LNCaP clone FGC (cell line): ENCODE measurements at regions not wholly inside any gene's neighbourhood (a gene's known extent, or its start where the extent isn't known, plus 50 kb on each side); places are given as distances from the start of the nearest gene placed in this dataset.

ENCODE experiments used
- DNase-seq: peaks from one replicate; pipeline ENCODE4 v3.0.0-alpha.2; 2011; ENCODE audit warnings: low read depth
- H3K4me3 ChIP-seq: 2 replicates; pipeline ENCODE4 v1.5.1; 2011; ENCODE audit warnings: mild to moderate bottlenecking, low read depth, low read length, control low read depth
- CTCF ChIP-seq: IDR thresholded peaks from 2 replicates; pipeline ENCODE4 v1.5.1; 2012; ENCODE audit warnings: mild to moderate bottlenecking; ENCODE audit not compliant: control insufficient read depth, insufficient read depth; ENCODE audit errors: extremely low read depth

GRCh38 chr2:198890490-198890889 lies 567.2 kb downstream of the SATB2 start:
- DNase-seq = no peak
- no peak for TF ChIP-seq CTCF
- no peak overlapping the region for H3K4me3 ChIP-seq

DNA sequence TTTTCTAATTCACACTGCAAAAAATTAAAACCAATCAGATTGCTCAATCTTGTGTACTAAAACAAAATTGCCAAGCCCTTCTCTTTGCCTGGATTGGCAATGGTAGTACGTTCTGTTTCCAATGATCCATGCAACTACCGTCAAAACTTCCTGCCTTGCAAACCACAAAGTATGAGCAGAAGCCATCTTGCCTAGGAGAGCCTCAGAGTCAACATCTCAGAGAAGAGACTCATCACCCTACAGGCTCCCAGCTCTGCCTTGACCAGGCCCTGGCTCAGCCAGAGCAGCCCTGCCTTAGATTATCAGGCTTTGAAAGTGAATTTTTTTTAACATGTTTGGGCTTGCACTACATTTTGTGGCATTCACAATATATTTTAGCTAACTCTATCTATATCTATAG lies 574.1 kb downstream of the SATB2 start:
- H3K4me3 ChIP-seq = no peak overlapping the region
- TF ChIP-seq CTCF = no peak
- no peak for DNase-seq

GRCh38 chr2:198880986-198881385 lies 576.8 kb downstream of the SATB2 start:
- no peak overlapping the region for H3K4me3 ChIP-seq
- no peak for DNase-seq
- no peak for TF ChIP-seq CTCF

- H3K4me3 ChIP-seq = no peak overlapping the region
- no peak for DNase-seq
These were observed 577.3 kb downstream of the SATB2 start for GRCh38 chr2:198880421-198880820.

DNA sequence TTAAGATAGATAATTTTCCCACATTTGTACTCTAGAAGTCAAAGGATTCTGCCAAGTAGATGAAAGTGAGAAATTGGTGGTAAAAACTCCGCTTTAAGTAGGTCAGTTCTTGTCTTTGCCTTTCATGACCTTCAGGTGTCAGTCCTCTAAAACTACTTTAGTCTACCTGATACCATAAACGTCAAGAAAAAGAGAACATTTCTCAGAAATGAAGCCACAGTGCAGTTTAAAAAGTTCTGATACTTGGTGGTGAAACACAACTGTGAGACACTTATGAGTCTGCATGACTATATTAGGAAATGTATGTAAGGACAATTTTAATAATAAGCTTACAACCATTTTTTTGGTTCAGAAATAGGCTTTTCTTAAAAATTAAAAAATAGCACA lies 583.3 kb downstream of the SATB2 start:
- H3K4me3 ChIP-seq = no peak overlapping the region
- TF ChIP-seq CTCF = no peak

More at GRCh38 chr2:198880421-198880820, 577.3 kb downstream of the SATB2 start:
- TF ChIP-seq CTCF = no peak

GRCh38 chr2:198873503-198874471 lies 584.0 kb downstream of the SATB2 start:
- DNase-seq = no peak
- no peak overlapping the region for H3K4me3 ChIP-seq
- TF ChIP-seq CTCF = no peak

More for the DNA sequence above, 583.3 kb downstream of the SATB2 start:
- DNase-seq = no peak

DNA sequence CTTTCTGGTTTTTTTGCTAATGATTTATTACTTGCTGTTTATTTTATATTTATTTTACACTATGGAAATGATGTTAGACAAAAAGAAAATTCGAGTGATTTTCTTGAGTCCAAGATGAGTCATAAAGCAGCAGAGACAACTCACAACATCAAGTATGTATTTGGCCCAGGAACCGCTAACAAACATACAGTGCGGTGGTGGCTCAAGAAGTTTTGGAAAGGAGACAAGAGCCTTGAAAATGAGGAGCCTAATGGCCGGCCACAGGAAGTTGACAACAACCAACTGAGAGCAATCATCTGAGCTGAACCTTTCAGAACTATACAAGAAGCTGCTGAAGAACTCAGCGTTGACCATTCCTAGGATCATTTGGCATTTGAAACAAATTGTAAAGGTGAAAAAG lies 594.1 kb downstream of the SATB2 start:
- no peak for DNase-seq
- H3K4me3 ChIP-seq = no peak overlapping the region
- TF ChIP-seq CTCF = no peak
